GM23338 (cell line): ENCODE measurements at regions not wholly inside any gene's neighbourhood (a gene's known extent, or its start where the extent isn't known, plus 50 kb on each side); places are given as distances from the start of the nearest gene placed in this dataset.

Experiments
- ATAC-seq: fragments of 200-7000 bp; cut with Tn5 transposase; 3 replicates; pipeline ENCODE4 v1.9.1; 2020
- DNase-seq: peaks from one replicate; pipeline ENCODE4 v3.0.0-alpha.2; 2015; ENCODE audit warnings: low spot score
- H2AFZ ChIP-seq: fragments of 200-600 bp; sonication (generic); 2 replicates; pipeline ENCODE4 v1.8.0; 2016; ENCODE audit warnings: antibody characterized with exemption, mild to moderate bottlenecking, moderate library complexity
- H3F3A ChIP-seq: fragments of 200-600 bp; sonication (generic); replicated peaks from 2 replicates; pipeline ENCODE4 v1.8.0; 2017; ENCODE audit warnings: antibody characterized with exemption, mixed run types, low read depth
- H3K27ac ChIP-seq: fragments of 200-600 bp; sonication (generic); 2 replicates; pipeline ENCODE4 v1.6.1; 2016; ENCODE audit warnings: low read depth
- H3K27me3 ChIP-seq: fragments of 200-600 bp; sonication (generic); 2 replicates; pipeline ENCODE4 v1.8.0; 2016; ENCODE audit warnings: mild to moderate bottlenecking, mixed run types, moderate library complexity; ENCODE audit not compliant: insufficient read depth
- H3K36me3 ChIP-seq: fragments of 200-600 bp; sonication (generic); 2 replicates; pipeline ENCODE4 v1.8.0; 2016; ENCODE audit warnings: mild to moderate bottlenecking; ENCODE audit not compliant: insufficient read depth
- H3K4me1 ChIP-seq: fragments of 200-600 bp; sonication (generic); 2 replicates; pipeline ENCODE4 v1.8.0; 2016; ENCODE audit warnings: mild to moderate bottlenecking, moderate library complexity; ENCODE audit not compliant: insufficient read depth
- H3K4me2 ChIP-seq: fragments of 200-600 bp; sonication (generic); 2 replicates; pipeline ENCODE4 v1.7.1; 2017; ENCODE audit warnings: mixed run types
- H3K4me3 ChIP-seq: fragments of 200-600 bp; sonication (generic); 2 replicates; pipeline ENCODE4 v1.6.1; 2016; ENCODE audit warnings: mixed run types
- H3K79me2 ChIP-seq: fragments of 200-600 bp; sonication (generic); replicated peaks from 2 replicates; pipeline ENCODE4 v1.8.0; 2017; ENCODE audit warnings: mild to moderate bottlenecking; ENCODE audit not compliant: insufficient read depth
- H3K9me2 ChIP-seq: fragments of 200-600 bp; sonication (generic); 2 replicates; pipeline ENCODE4 v1.8.0; 2017; ENCODE audit not compliant: insufficient read depth
- H4K20me1 ChIP-seq: fragments of 200-600 bp; sonication (generic); replicated peaks from 2 replicates; pipeline ENCODE4 v1.8.0; 2017; ENCODE audit warnings: mild to moderate bottlenecking; ENCODE audit not compliant: insufficient read depth
- H3K27ac Mint-ChIP-seq: 2 replicates; pipeline ENCODE4 v1.8.0; 2020; ENCODE audit warnings: inconsistent platforms, mild to moderate bottlenecking, moderate library complexity, mixed read lengths
- H3K27me3 Mint-ChIP-seq: 3 replicates; pipeline ENCODE4 v1.8.0; 2022; ENCODE audit warnings: low read depth, mild to moderate bottlenecking, moderate library complexity, mixed read lengths, inconsistent platforms; ENCODE audit not compliant: insufficient read depth, poor library complexity
- H3K36me3 Mint-ChIP-seq: 3 replicates; pipeline ENCODE4 v1.8.0; 2021; ENCODE audit warnings: low read depth, mild to moderate bottlenecking, inconsistent platforms, moderate library complexity, mixed read lengths
- H3K4me1 Mint-ChIP-seq: 3 replicates; pipeline ENCODE4 v1.8.0; 2020; ENCODE audit warnings: mild to moderate bottlenecking, inconsistent platforms, mixed read lengths
- H3K4me3 Mint-ChIP-seq: 3 replicates; pipeline ENCODE4 v1.8.0; 2021; ENCODE audit warnings: moderate library complexity, mild to moderate bottlenecking, inconsistent platforms, mixed read lengths
- H3K9me3 Mint-ChIP-seq: 3 replicates; pipeline ENCODE4 v1.8.0; 2020; ENCODE audit warnings: moderate library complexity, mild to moderate bottlenecking, inconsistent platforms, mixed read lengths
- CREB1 ChIP-seq: fragments of 250-450 bp; sonication (Bioruptor Pico); IDR thresholded peaks from 2 replicates; pipeline ENCODE4 v1.5.0; 2020; ENCODE audit warnings: low read depth, mild to moderate bottlenecking, moderate library complexity
- CTCF ChIP-seq, 2 experiments: fragments of 200-600 bp in 1 of 2; sonication (generic) in 1 of 2; conservative IDR thresholded peaks; 2 replicates each; pipeline versions ENCODE4 v1.5.1 to v1.6.1; 2016 to 2017; ENCODE audit warnings: antibody characterized with exemption in 2 of 2, low read depth in 2 of 2, mild to moderate bottlenecking in 2 of 2, moderate library complexity in 1 of 2
- EZH2 ChIP-seq: fragments of 200-600 bp; sonication (generic); IDR thresholded peaks from one replicate; pipeline ENCODE4 v1.8.0; 2017; ENCODE audit warnings: antibody characterized with exemption, mild to moderate bottlenecking, low read depth; ENCODE audit not compliant: unreplicated experiment
- EZH2phosphoT487 ChIP-seq: fragments of 200-600 bp; sonication (generic); IDR thresholded peaks from one replicate; pipeline ENCODE4 v1.8.1; 2018; ENCODE audit warnings: antibody characterized with exemption; ENCODE audit not compliant: unreplicated experiment
- JUNB ChIP-seq: IDR thresholded peaks from one replicate; pipeline ENCODE4 v1.6.1; 2016; ENCODE audit warnings: antibody characterized with exemption; ENCODE audit not compliant: unreplicated experiment
- NANOG ChIP-seq: IDR thresholded peaks from 2 replicates; pipeline ENCODE4 v1.6.1; 2016; ENCODE audit warnings: antibody characterized with exemption, borderline replicate concordance
- POLR2AphosphoS5 ChIP-seq: IDR thresholded peaks from 2 replicates; pipeline ENCODE4 v1.6.1; 2016; ENCODE audit warnings: antibody characterized with exemption, low read depth
- REST ChIP-seq: IDR thresholded peaks from one replicate; pipeline ENCODE4 v1.6.1; 2018; ENCODE audit warnings: antibody characterized with exemption; ENCODE audit not compliant: unreplicated experiment
- STAT1 ChIP-seq: IDR thresholded peaks from one replicate; pipeline ENCODE4 v1.6.1; 2016; ENCODE audit warnings: antibody characterized with exemption; ENCODE audit not compliant: unreplicated experiment
- ZNF114 ChIP-seq: fragments of 250-450 bp; sonication (Bioruptor Pico); IDR thresholded peaks from 2 replicates; pipeline ENCODE4 v1.5.0; 2020; ENCODE audit warnings: mild to moderate bottlenecking, moderate library complexity
- ZNF331 ChIP-seq: fragments of 250-450 bp; sonication (Bioruptor Pico); IDR thresholded peaks from 2 replicates; pipeline ENCODE4 v1.5.0; 2020; ENCODE audit warnings: low read depth, mild to moderate bottlenecking, moderate library complexity
- ZNF462 ChIP-seq: fragments of 250-450 bp; sonication (Bioruptor Pico); IDR thresholded peaks from 2 replicates; pipeline ENCODE4 v1.5.0; 2020; ENCODE audit warnings: mild to moderate bottlenecking, moderate library complexity

GRCh38 chr13:73548449-73548848, 489.6 kb downstream of the KLF5 start:
- H3K79me2 ChIP-seq: no peaks in the 10 kb centered on the region
- peaks cover 5% of the 10 kb centered on the region; the same call in 1 of the 2 replicates for H3K9me2 ChIP-seq
- ATAC-seq (no peak), DNase-seq (no peak)
- TF ChIP-seq CTCF (conservative IDR thresholded peaks at IDR 0.05; ENCODE audit: low read depth in 2 of 2): no peak
- no peak for TF ChIP-seq EZH2phosphoT487
- TF ChIP-seq ZNF462 (CRISPR knock-in tag): no peak
- TF ChIP-seq JUNB: no peak
- TF ChIP-seq CREB1 (CRISPR knock-in tag): no peak
- no peak for TF ChIP-seq ZNF114 (CRISPR knock-in tag)
- no peak for TF ChIP-seq POLR2AphosphoS5
- TF ChIP-seq NANOG: no peak
- TF ChIP-seq REST: no peak
- TF ChIP-seq STAT1: no peak
- no peak for TF ChIP-seq EZH2
- TF ChIP-seq ZNF331 (CRISPR knock-in tag): no peak
- no peaks in the 10 kb centered on the region for H3K27me3 ChIP-seq
- H3F3A ChIP-seq: no peaks in the 10 kb centered on the region
- H3K27ac ChIP-seq: no peak overlapping the region
- peaks cover 16% of the 10 kb centered on the region for H3K4me1 Mint-ChIP-seq
- H3K4me3 ChIP-seq: no peak overlapping the region
- H3K36me3 ChIP-seq: no peaks in the 10 kb centered on the region
- no peak overlapping the region; the same call in 1 of the 2 replicates for H3K27ac Mint-ChIP-seq
- no peaks in the 10 kb centered on the region for H3K9me3 Mint-ChIP-seq
- no peaks in the 10 kb centered on the region for H3K36me3 Mint-ChIP-seq
- H4K20me1 ChIP-seq: no peaks in the 10 kb centered on the region
- H3K27me3 Mint-ChIP-seq: peaks cover 4% of the 10 kb centered on the region
- no peak overlapping the region for H3K4me3 Mint-ChIP-seq
- no peak overlapping the region for H2AFZ ChIP-seq
- H3K4me1 ChIP-seq: peaks cover 5% of the 10 kb centered on the region; the same call in 1 of the 2 replicates
- H3K4me2 ChIP-seq: no peak overlapping the region
